ENCODE measurements at regions not wholly inside any gene's neighbourhood (a gene's known extent, or its start where the extent isn't known, plus 50 kb on each side); places are given as distances from the start of the nearest gene placed in this dataset.

DNA sequence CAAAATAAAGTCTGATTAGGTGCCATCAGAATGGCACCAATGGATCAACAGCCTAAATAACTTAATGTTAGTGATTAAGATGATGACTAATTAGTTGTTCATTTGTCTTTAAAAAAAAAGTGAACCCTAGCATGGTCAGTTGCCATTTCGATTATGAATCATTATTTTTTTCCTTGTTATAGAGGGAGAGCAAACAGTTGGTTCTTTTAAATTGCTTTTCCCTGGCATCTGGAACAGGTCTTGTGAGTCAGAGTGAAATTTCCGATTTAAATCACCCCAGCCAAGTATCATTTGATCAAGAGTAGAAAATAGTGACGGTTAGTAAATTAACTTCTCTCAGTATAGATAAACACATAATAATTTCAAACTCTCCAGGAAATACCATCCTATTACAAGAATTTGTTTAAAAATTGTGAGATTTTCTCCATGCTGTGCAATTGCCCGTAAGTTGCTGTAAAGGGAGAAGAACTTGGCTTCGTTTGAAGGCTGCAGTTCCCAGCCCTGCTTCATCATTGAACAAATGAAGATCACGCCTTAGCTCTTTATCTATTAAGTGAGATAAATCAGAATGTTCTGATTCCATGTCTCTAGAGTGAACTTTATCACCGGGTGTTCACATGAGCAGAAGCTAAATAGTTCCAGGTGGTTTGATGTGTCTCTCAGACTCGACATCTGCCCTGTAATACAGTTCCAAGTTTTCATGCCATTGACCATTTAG, 741.3 kb downstream of the DOK5 start:
- Histone ChIP-seq H2AFZ (no peak overlapping the region), H3K27ac (no peak overlapping the region), H3K9me3 (ENCODE audit: low read depth) (no peaks in the 10 kb centered on the region), H3K9me2 (replicated peaks; ENCODE audit: insufficient read depth) (no peaks in the 10 kb centered on the region), H4K20me1 (ENCODE audit: insufficient read depth, poor library complexity, severe bottlenecking) (no peaks in the 10 kb centered on the region), H3K36me3 (replicated peaks; ENCODE audit: insufficient read depth, low read depth) (no peaks in the 10 kb centered on the region), H3K27me3 (no peaks in the 10 kb centered on the region), H3K4me1 (ENCODE audit: insufficient read depth) (no peaks in the 10 kb centered on the region), H3K4me2 (no peak overlapping the region), H3K4me3 (no peak overlapping the region), H3K79me2 (no peaks in the 10 kb centered on the region)
- TF ChIP-seq EZH2phosphoT487 (IDR thresholded peaks at IDR 0.05; ENCODE audit: low read depth, severe bottlenecking, unreplicated experiment) (no peak), CTCF (IDR thresholded peaks at IDR 0.05; ENCODE audit: poor library complexity) (no peak), EZH2 (IDR thresholded peaks at IDR 0.05; ENCODE audit: borderline replicate concordance) (no peak)
- DNase-seq (ENCODE audit: low spot score), result no peak
- WGBS (ENCODE audit: low lambda C conversion rate, missing lambda C conversion rate), result 74% methylated on average over 8 of the region's 8 CpGs

DNA sequence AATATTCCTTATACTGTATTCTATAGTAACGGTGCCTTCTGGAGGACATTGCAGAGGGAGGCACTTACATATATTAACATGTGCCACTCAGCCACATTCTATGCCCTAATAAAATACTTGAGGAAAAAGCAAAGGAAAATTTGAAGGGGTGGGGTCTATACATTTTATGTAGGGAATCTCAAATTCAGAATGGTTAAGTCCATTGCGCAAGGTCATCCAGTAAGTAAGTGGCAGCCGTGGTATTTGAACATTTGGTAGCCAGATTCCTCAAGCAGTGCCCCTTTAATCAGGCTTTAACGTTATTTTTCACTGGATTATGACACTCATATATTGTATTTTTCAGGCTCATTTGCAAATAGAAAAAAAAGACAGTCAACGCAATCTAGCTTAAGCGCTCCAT, 738.3 kb downstream of the DOK5 start:
- no peaks in the 10 kb centered on the region for H3K9me2 ChIP-seq (replicated peaks; ENCODE audit: insufficient read depth)
- no peaks in the 10 kb centered on the region for H3K79me2 ChIP-seq
- WGBS (ENCODE audit: low lambda C conversion rate, missing lambda C conversion rate), result 81% methylated on average over 6 of the region's 6 CpGs
- H3K27ac ChIP-seq, result no peak overlapping the region
- H3K9me3 ChIP-seq (ENCODE audit: low read depth), result no peaks in the 10 kb centered on the region
- TF ChIP-seq CTCF (IDR thresholded peaks at IDR 0.05; ENCODE audit: poor library complexity), result no peak
- no peak for TF ChIP-seq EZH2 (IDR thresholded peaks at IDR 0.05; ENCODE audit: borderline replicate concordance)
- TF ChIP-seq EZH2phosphoT487 (IDR thresholded peaks at IDR 0.05; ENCODE audit: low read depth, severe bottlenecking, unreplicated experiment), result no peak
- H2AFZ ChIP-seq, result no peak overlapping the region
- no peak for DNase-seq (ENCODE audit: low spot score)
- no peak overlapping the region for H3K4me2 ChIP-seq
- H3K27me3 ChIP-seq, result no peaks in the 10 kb centered on the region
- no peaks in the 10 kb centered on the region for H4K20me1 ChIP-seq (ENCODE audit: insufficient read depth, poor library complexity, severe bottlenecking)
- no peak overlapping the region for H3K4me3 ChIP-seq
- H3K36me3 ChIP-seq (replicated peaks; ENCODE audit: insufficient read depth, low read depth), result no peaks in the 10 kb centered on the region
- H3K4me1 ChIP-seq (ENCODE audit: insufficient read depth), result no peaks in the 10 kb centered on the region

DNA sequence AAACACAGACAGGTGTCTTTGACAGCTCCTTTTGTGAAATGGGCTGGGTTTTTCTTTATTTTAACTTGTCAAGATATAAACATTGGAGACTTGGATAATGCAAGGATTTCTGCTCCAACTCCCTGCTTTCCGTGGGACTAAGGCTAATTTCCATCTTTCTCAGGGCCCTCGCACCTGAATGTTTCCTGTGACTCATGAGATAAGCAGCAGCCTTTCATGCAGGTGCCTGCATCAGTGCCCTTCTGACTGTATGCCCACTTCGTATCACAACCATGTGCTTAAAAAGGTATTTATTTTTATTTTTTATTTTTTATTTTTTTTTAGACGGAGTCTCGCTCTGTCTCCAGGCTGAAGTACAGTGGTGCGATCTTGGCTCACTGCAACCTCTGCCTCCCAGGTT, 736.1 kb downstream of the DOK5 start:
- Histone ChIP-seq H3K9me2 (replicated peaks; ENCODE audit: insufficient read depth) (no peaks in the 10 kb centered on the region), H3K27ac (no peak overlapping the region), H2AFZ (no peak overlapping the region), H3K4me2 (no peak overlapping the region), H3K79me2 (no peaks in the 10 kb centered on the region), H3K9me3 (ENCODE audit: low read depth) (no peaks in the 10 kb centered on the region), H3K27me3 (no peaks in the 10 kb centered on the region), H3K4me3 (no peak overlapping the region), H3K4me1 (ENCODE audit: insufficient read depth) (no peaks in the 10 kb centered on the region), H3K36me3 (replicated peaks; ENCODE audit: insufficient read depth, low read depth) (no peaks in the 10 kb centered on the region), H4K20me1 (ENCODE audit: insufficient read depth, poor library complexity, severe bottlenecking) (no peaks in the 10 kb centered on the region)
- TF ChIP-seq EZH2 (IDR thresholded peaks at IDR 0.05; ENCODE audit: borderline replicate concordance), result no peak
- WGBS (ENCODE audit: low lambda C conversion rate, missing lambda C conversion rate), result 79% methylated on average over 6 of the region's 6 CpGs
- DNase-seq (ENCODE audit: low spot score), result no peak

DNA sequence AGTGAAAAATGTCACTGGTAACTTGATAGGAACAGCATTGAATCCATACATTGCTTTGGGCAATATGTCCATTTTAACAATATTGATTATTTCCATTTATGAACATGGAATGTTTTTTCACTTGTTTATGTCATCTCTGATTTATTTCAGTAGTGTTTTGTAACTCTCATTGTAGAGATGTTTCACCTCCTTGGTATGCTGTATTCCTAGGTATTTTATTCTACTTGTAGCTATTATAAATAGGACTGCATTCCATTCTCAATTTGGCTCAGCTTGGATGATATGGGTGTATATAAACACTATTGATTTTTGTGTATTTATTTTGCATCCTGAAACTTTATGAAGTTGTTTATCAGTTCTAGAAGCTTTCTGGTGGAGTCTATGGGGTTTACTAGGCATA, 730.3 kb downstream of the DOK5 start:
- Histone ChIP-seq H3K4me3 (no peak overlapping the region), H3K9me2 (replicated peaks; ENCODE audit: insufficient read depth) (no peaks in the 10 kb centered on the region), H3K36me3 (replicated peaks; ENCODE audit: insufficient read depth, low read depth) (no peaks in the 10 kb centered on the region), H3K4me1 (ENCODE audit: insufficient read depth) (no peaks in the 10 kb centered on the region), H3K4me2 (no peak overlapping the region), H3K79me2 (no peaks in the 10 kb centered on the region), H2AFZ (no peak overlapping the region), H3K9me3 (ENCODE audit: low read depth) (no peaks in the 10 kb centered on the region), H4K20me1 (ENCODE audit: insufficient read depth, poor library complexity, severe bottlenecking) (no peaks in the 10 kb centered on the region), H3K27me3 (no peaks in the 10 kb centered on the region), H3K27ac (no peak overlapping the region)
- no peak for TF ChIP-seq EZH2 (IDR thresholded peaks at IDR 0.05; ENCODE audit: borderline replicate concordance)
- no peak for TF ChIP-seq EZH2phosphoT487 (IDR thresholded peaks at IDR 0.05; ENCODE audit: low read depth, severe bottlenecking, unreplicated experiment)
- TF ChIP-seq CTCF (IDR thresholded peaks at IDR 0.05; ENCODE audit: poor library complexity), result no peak
- DNase-seq (ENCODE audit: low spot score), result no peak
